ENCODE measurements at regions not wholly inside any gene's neighbourhood (a gene's known extent, or its start where the extent isn't known, plus 50 kb on each side); places are given as distances from the start of the nearest gene placed in this dataset.

- H3K36me3 ChIP-seq (ENCODE audit: control insufficient read depth in 2 of 2, insufficient read depth in 1 of 2, low read length in 2 of 2): no peaks in the 10 kb centered on the region
Measured at GRCh38 chr10:112082120-112082519, 101.4 kb downstream of the GPAM start.

GRCh38 chr10:112083472-112083871, 100.1 kb downstream of the GPAM start:
- ChIA-PET CTCF (interaction anchor here (0.6 kb wide), 1 partner anchor 11 kb away, joined by 8 read pairs; no protein-coding TSS in a partner anchor), POLR2A (no interaction called here)
- Histone ChIP-seq H3K4me1 (ENCODE audit: control insufficient read depth, insufficient read depth, low read length) (peaks cover 8% of the 10 kb centered on the region; the same call in 1 of the 2 replicates), H3K4me3 (ENCODE audit: low read depth, low read length) (no peak overlapping the region), H3K27ac (ENCODE audit: extremely low read depth, low read depth, low read length) (no peak overlapping the region), H3K9me3 (ENCODE audit: control insufficient read depth, insufficient read depth, low read depth, low read length) (no peaks in the 10 kb centered on the region), H3K36me3 (ENCODE audit: control insufficient read depth in 2 of 2, insufficient read depth in 1 of 2, low read length in 2 of 2) (no peaks in the 10 kb centered on the region)
- TF ChIP-seq ZNF426 (tag by site-specific recombination; IDR thresholded peaks at IDR 0.05) (no peak), ZNF449 (tag by site-specific recombination; IDR thresholded peaks at IDR 0.05) (no peak), PRDM6 (tag by site-specific recombination; IDR thresholded peaks at IDR 0.05) (no peak), ZNF398 (tag by site-specific recombination; IDR thresholded peaks at IDR 0.05) (no peak), OSR2 (tag by site-specific recombination; IDR thresholded peaks at IDR 0.05) (no peak), CTCF (tag by site-specific recombination; IDR thresholded peaks at IDR 0.05) (no peak), ZNF366 (tag by site-specific recombination; conservative IDR thresholded peaks at IDR 0.05) (no peak), ZNF549 (tag by site-specific recombination; IDR thresholded peaks at IDR 0.05) (no peak)

More at GRCh38 chr10:112082120-112082519, 101.4 kb downstream of the GPAM start:
- H3K4me3 ChIP-seq (ENCODE audit: low read depth, low read length): no peak overlapping the region
- ChIA-PET CTCF (interaction anchor here (0.6 to 1.3 kb wide), 5 partner anchors 33 to 511 kb away, joined by 3 to 7 read pairs (median 3); no protein-coding TSS in a partner anchor), POLR2A (no interaction called here)
- H3K4me1 ChIP-seq (ENCODE audit: control insufficient read depth, insufficient read depth, low read length): peaks cover 8% of the 10 kb centered on the region; the same call in 1 of the 2 replicates
- no peak overlapping the region for H3K27ac ChIP-seq (ENCODE audit: extremely low read depth, low read depth, low read length)
- no peak for TF ChIP-seq ZSCAN23 (tag by site-specific recombination; IDR thresholded peaks at IDR 0.05)
- TF ChIP-seq HIC1 (tag by site-specific recombination; IDR thresholded peaks at IDR 0.05): peak; percentile 40; the same call in 1 of the 2 replicates
- no peak for TF ChIP-seq ZNF18 (tag by site-specific recombination; IDR thresholded peaks at IDR 0.05)
- TF ChIP-seq TRIM28 (IDR thresholded peaks at IDR 0.05; ENCODE audit: borderline replicate concordance, low read length): peak; percentile 63; the same call in 1 of the 2 replicates
- H3K9me3 ChIP-seq (ENCODE audit: control insufficient read depth, insufficient read depth, low read depth, low read length): no peaks in the 10 kb centered on the region

Data from HEK293 (cell line).